ENCODE measurements at regions not wholly inside any gene's neighbourhood (a gene's known extent, or its start where the extent isn't known, plus 50 kb on each side); places are given as distances from the start of the nearest gene placed in this dataset.

DNA sequence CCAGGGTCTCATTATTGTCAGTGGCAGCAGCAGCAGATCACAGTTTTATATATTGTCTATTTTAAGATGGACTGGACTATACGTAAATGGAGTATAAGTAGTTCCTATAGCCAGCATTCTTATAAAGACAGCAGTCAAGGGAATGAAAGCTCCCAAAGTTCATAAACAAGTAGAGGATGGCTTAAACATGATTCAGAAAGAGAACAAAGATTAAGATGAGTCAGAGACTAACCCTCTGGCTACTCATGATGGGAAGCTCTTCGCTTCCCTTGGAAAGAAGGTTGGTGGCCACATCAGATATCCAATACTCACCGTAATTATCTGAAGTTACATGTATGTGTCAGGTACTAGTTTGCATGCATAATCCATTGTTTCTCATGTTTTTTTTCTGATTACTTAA, 277.0 kb downstream of the INHBA start:
- H3K4me2 ChIP-seq (ENCODE audit: control insufficient read depth, insufficient read depth): no peak overlapping the region
- no peaks in the 10 kb centered on the region for H3K9me3 ChIP-seq (replicated peaks; ENCODE audit: control insufficient read depth, insufficient read depth, low read length)

More for the DNA sequence above, 277.0 kb downstream of the INHBA start:
- Histone ChIP-seq H3K36me3 (ENCODE audit: control insufficient read depth in 2 of 2, insufficient read depth in 2 of 2, low read length in 1 of 2) (no peaks in the 10 kb centered on the region), H2AFZ (ENCODE audit: control insufficient read depth, low read depth, low read length) (no peak overlapping the region), H3K27ac (ENCODE audit: control insufficient read depth, insufficient read depth) (no peak overlapping the region), H3K27me3 (replicated peaks in 1 of 2; ENCODE audit: control insufficient read depth in 2 of 2, insufficient read depth in 2 of 2, low read length in 1 of 2) (no peaks in the 10 kb centered on the region), H3K4me1 (ENCODE audit: control insufficient read depth, insufficient read depth, low read length) (no peaks in the 10 kb centered on the region), H4K20me1 (ENCODE audit: control insufficient read depth, insufficient read depth) (no peaks in the 10 kb centered on the region), H3K79me2 (ENCODE audit: control insufficient read depth, insufficient read depth, low read length) (no peaks in the 10 kb centered on the region), H3K4me3 (no peak overlapping the region), H3K9ac (ENCODE audit: control insufficient read depth, insufficient read depth, low read length) (no peak overlapping the region)
- 27% methylated on average over 3 of the region's 3 CpGs for WGBS (ENCODE audit: insufficient coverage, insufficient replicate concordance, low lambda C conversion rate, missing lambda C conversion rate)
- CTCF ChIA-PET: no interaction called here
- intact Hi-C loops (cut with micrococcal nuclease; ENCODE audit: unreplicated experiment): no loop called here
- POLR2A ChIA-PET: no interaction called here
- no peak for DNase-seq (ENCODE audit: low read depth, low spot score)
- no peak for TF ChIP-seq MLLT1 (IDR thresholded peaks at IDR 0.05)
- TF ChIP-seq, protein P1, sequence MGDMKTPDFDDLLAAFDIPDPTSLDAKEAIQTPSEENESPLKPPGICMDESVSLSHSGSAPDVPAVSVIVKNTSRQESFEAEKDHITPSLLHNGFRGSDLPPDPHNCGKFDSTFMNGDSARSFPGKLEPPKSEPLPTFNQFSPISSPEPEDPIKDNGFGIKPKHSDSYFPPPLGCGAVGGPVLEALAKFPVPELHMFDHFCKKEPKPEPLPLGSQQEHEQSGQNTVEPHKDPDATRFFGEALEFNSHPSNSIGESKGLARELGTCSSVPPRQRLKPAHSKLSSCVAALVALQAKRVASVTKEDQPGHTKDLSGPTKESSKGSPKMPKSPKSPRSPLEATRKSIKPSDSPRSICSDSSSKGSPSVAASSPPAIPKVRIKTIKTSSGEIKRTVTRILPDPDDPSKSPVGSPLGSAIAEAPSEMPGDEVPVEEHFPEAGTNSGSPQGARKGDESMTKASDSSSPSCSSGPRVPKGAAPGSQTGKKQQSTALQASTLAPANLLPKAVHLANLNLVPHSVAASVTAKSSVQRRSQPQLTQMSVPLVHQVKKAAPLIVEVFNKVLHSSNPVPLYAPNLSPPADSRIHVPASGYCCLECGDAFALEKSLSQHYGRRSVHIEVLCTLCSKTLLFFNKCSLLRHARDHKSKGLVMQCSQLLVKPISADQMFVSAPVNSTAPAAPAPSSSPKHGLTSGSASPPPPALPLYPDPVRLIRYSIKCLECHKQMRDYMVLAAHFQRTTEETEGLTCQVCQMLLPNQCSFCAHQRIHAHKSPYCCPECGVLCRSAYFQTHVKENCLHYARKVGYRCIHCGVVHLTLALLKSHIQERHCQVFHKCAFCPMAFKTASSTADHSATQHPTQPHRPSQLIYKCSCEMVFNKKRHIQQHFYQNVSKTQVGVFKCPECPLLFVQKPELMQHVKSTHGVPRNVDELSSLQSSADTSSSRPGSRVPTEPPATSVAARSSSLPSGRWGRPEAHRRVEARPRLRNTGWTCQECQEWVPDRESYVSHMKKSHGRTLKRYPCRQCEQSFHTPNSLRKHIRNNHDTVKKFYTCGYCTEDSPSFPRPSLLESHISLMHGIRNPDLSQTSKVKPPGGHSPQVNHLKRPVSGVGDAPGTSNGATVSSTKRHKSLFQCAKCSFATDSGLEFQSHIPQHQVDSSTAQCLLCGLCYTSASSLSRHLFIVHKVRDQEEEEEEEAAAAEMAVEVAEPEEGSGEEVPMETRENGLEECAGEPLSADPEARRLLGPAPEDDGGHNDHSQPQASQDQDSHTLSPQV (IDR thresholded peaks at IDR 0.05): no peak
- no peak for TF ChIP-seq RUNX3 (IDR thresholded peaks at IDR 0.05; ENCODE audit: low read length)
- TF ChIP-seq RBBP5 (conservative IDR thresholded peaks at IDR 0.05): no peak
- TF ChIP-seq, protein P2, sequence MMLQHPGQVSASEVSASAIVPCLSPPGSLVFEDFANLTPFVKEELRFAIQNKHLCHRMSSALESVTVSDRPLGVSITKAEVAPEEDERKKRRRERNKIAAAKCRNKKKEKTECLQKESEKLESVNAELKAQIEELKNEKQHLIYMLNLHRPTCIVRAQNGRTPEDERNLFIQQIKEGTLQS (IDR thresholded peaks at IDR 0.05; ENCODE audit: borderline replicate concordance, extremely low read depth, low read depth, low read length): no peak
- TF ChIP-seq SP1 (IDR thresholded peaks at IDR 0.05; ENCODE audit: low read depth, low read length): no peak
- TF ChIP-seq WRNIP1 (IDR thresholded peaks at IDR 0.05; ENCODE audit: borderline replicate concordance, low read depth, low read length): no peak
- no peak for TF ChIP-seq EED (IDR thresholded peaks at IDR 0.05; ENCODE audit: low read depth)
- TF ChIP-seq POU2F2 (IDR thresholded peaks at IDR 0.05; ENCODE audit: borderline replicate concordance, low read depth, low read length): no peak
- no peak for TF ChIP-seq POLR2A (IDR thresholded peaks at IDR 0.05; ENCODE audit: low read depth, low read length)
- no peak for TF ChIP-seq MYC (IDR thresholded peaks at IDR 0.05; ENCODE audit: insufficient read depth, insufficient read length, insufficient replicate concordance, low read length, severe bottlenecking)
- no peak for TF ChIP-seq NRF1 (conservative IDR thresholded peaks at IDR 0.05; ENCODE audit: low read depth, low read length)
- no peak for TF ChIP-seq HDGF (IDR thresholded peaks at IDR 0.05)
- TF ChIP-seq, protein P3, sequence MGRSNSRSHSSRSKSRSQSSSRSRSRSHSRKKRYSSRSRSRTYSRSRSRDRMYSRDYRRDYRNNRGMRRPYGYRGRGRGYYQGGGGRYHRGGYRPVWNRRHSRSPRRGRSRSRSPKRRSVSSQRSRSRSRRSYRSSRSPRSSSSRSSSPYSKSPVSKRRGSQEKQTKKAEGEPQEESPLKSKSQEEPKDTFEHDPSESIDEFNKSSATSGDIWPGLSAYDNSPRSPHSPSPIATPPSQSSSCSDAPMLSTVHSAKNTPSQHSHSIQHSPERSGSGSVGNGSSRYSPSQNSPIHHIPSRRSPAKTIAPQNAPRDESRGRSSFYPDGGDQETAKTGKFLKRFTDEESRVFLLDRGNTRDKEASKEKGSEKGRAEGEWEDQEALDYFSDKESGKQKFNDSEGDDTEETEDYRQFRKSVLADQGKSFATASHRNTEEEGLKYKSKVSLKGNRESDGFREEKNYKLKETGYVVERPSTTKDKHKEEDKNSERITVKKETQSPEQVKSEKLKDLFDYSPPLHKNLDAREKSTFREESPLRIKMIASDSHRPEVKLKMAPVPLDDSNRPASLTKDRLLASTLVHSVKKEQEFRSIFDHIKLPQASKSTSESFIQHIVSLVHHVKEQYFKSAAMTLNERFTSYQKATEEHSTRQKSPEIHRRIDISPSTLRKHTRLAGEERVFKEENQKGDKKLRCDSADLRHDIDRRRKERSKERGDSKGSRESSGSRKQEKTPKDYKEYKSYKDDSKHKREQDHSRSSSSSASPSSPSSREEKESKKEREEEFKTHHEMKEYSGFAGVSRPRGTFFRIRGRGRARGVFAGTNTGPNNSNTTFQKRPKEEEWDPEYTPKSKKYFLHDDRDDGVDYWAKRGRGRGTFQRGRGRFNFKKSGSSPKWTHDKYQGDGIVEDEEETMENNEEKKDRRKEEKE (IDR thresholded peaks at IDR 0.05): no peak
- no peak for TF ChIP-seq HDAC6 (IDR thresholded peaks at IDR 0.05; ENCODE audit: unreplicated experiment)
- no peak for TF ChIP-seq SUZ12 (IDR thresholded peaks at IDR 0.05; ENCODE audit: unreplicated experiment)
- in situ Hi-C loops (cut with MboI): no loop called here
- ATAC-seq: no peak
- FAIRE-seq: no peak
- SMC1A ChIA-PET (ENCODE audit: uncharacterized antibody, unreplicated experiment): no interaction called here
- RAD21 ChIA-PET (ENCODE audit: unreplicated experiment): no interaction called here
- no TSS peak for BruUV-seq (replicated peaks)

All from GM12878 (cell line).